GM23338 (cell line): ENCODE measurements at regions not wholly inside any gene's neighbourhood (a gene's known extent, or its start where the extent isn't known, plus 50 kb on each side); places are given as distances from the start of the nearest gene placed in this dataset.

ENCODE experiments used
- ATAC-seq: fragments of 200-7000 bp; cut with Tn5 transposase; 3 replicates; pipeline ENCODE4 v1.9.1; 2020
- DNase-seq: peaks from one replicate; pipeline ENCODE4 v3.0.0-alpha.2; 2015; ENCODE audit warnings: low spot score
- H2AFZ ChIP-seq: fragments of 200-600 bp; sonication (generic); 2 replicates; pipeline ENCODE4 v1.8.0; 2016; ENCODE audit warnings: antibody characterized with exemption, mild to moderate bottlenecking, moderate library complexity
- H3F3A ChIP-seq: fragments of 200-600 bp; sonication (generic); replicated peaks from 2 replicates; pipeline ENCODE4 v1.8.0; 2017; ENCODE audit warnings: antibody characterized with exemption, mixed run types, low read depth
- H3K27ac ChIP-seq: fragments of 200-600 bp; sonication (generic); 2 replicates; pipeline ENCODE4 v1.6.1; 2016; ENCODE audit warnings: low read depth
- H3K27me3 ChIP-seq: fragments of 200-600 bp; sonication (generic); 2 replicates; pipeline ENCODE4 v1.8.0; 2016; ENCODE audit warnings: mild to moderate bottlenecking, mixed run types, moderate library complexity; ENCODE audit not compliant: insufficient read depth
- H3K36me3 ChIP-seq: fragments of 200-600 bp; sonication (generic); 2 replicates; pipeline ENCODE4 v1.8.0; 2016; ENCODE audit warnings: mild to moderate bottlenecking; ENCODE audit not compliant: insufficient read depth
- H3K4me1 ChIP-seq: fragments of 200-600 bp; sonication (generic); 2 replicates; pipeline ENCODE4 v1.8.0; 2016; ENCODE audit warnings: mild to moderate bottlenecking, moderate library complexity; ENCODE audit not compliant: insufficient read depth
- H3K4me2 ChIP-seq: fragments of 200-600 bp; sonication (generic); 2 replicates; pipeline ENCODE4 v1.7.1; 2017; ENCODE audit warnings: mixed run types
- H3K4me3 ChIP-seq: fragments of 200-600 bp; sonication (generic); 2 replicates; pipeline ENCODE4 v1.6.1; 2016; ENCODE audit warnings: mixed run types
- H3K79me2 ChIP-seq: fragments of 200-600 bp; sonication (generic); replicated peaks from 2 replicates; pipeline ENCODE4 v1.8.0; 2017; ENCODE audit warnings: mild to moderate bottlenecking; ENCODE audit not compliant: insufficient read depth
- H3K9me2 ChIP-seq: fragments of 200-600 bp; sonication (generic); 2 replicates; pipeline ENCODE4 v1.8.0; 2017; ENCODE audit not compliant: insufficient read depth
- H4K20me1 ChIP-seq: fragments of 200-600 bp; sonication (generic); replicated peaks from 2 replicates; pipeline ENCODE4 v1.8.0; 2017; ENCODE audit warnings: mild to moderate bottlenecking; ENCODE audit not compliant: insufficient read depth
- H3K27ac Mint-ChIP-seq: 2 replicates; pipeline ENCODE4 v1.8.0; 2020; ENCODE audit warnings: inconsistent platforms, mild to moderate bottlenecking, moderate library complexity, mixed read lengths
- H3K27me3 Mint-ChIP-seq: 3 replicates; pipeline ENCODE4 v1.8.0; 2022; ENCODE audit warnings: low read depth, mild to moderate bottlenecking, moderate library complexity, mixed read lengths, inconsistent platforms; ENCODE audit not compliant: insufficient read depth, poor library complexity
- H3K36me3 Mint-ChIP-seq: 3 replicates; pipeline ENCODE4 v1.8.0; 2021; ENCODE audit warnings: low read depth, mild to moderate bottlenecking, inconsistent platforms, moderate library complexity, mixed read lengths
- H3K4me1 Mint-ChIP-seq: 3 replicates; pipeline ENCODE4 v1.8.0; 2020; ENCODE audit warnings: mild to moderate bottlenecking, inconsistent platforms, mixed read lengths
- H3K4me3 Mint-ChIP-seq: 3 replicates; pipeline ENCODE4 v1.8.0; 2021; ENCODE audit warnings: moderate library complexity, mild to moderate bottlenecking, inconsistent platforms, mixed read lengths
- H3K9me3 Mint-ChIP-seq: 3 replicates; pipeline ENCODE4 v1.8.0; 2020; ENCODE audit warnings: moderate library complexity, mild to moderate bottlenecking, inconsistent platforms, mixed read lengths
- CREB1 ChIP-seq: fragments of 250-450 bp; sonication (Bioruptor Pico); IDR thresholded peaks from 2 replicates; pipeline ENCODE4 v1.5.0; 2020; ENCODE audit warnings: low read depth, mild to moderate bottlenecking, moderate library complexity
- CTCF ChIP-seq, 2 experiments: fragments of 200-600 bp in 1 of 2; sonication (generic) in 1 of 2; conservative IDR thresholded peaks; 2 replicates each; pipeline versions ENCODE4 v1.5.1 to v1.6.1; 2016 to 2017; ENCODE audit warnings: antibody characterized with exemption in 2 of 2, low read depth in 2 of 2, mild to moderate bottlenecking in 2 of 2, moderate library complexity in 1 of 2
- ETS1 ChIP-seq: IDR thresholded peaks from 2 replicates; pipeline ENCODE4 v1.6.1; 2016; ENCODE audit warnings: antibody characterized with exemption
- EZH2 ChIP-seq: fragments of 200-600 bp; sonication (generic); IDR thresholded peaks from one replicate; pipeline ENCODE4 v1.8.0; 2017; ENCODE audit warnings: antibody characterized with exemption, mild to moderate bottlenecking, low read depth; ENCODE audit not compliant: unreplicated experiment
- EZH2phosphoT487 ChIP-seq: fragments of 200-600 bp; sonication (generic); IDR thresholded peaks from one replicate; pipeline ENCODE4 v1.8.1; 2018; ENCODE audit warnings: antibody characterized with exemption; ENCODE audit not compliant: unreplicated experiment
- JUNB ChIP-seq: IDR thresholded peaks from one replicate; pipeline ENCODE4 v1.6.1; 2016; ENCODE audit warnings: antibody characterized with exemption; ENCODE audit not compliant: unreplicated experiment
- NANOG ChIP-seq: IDR thresholded peaks from 2 replicates; pipeline ENCODE4 v1.6.1; 2016; ENCODE audit warnings: antibody characterized with exemption, borderline replicate concordance
- POLR2AphosphoS5 ChIP-seq: IDR thresholded peaks from 2 replicates; pipeline ENCODE4 v1.6.1; 2016; ENCODE audit warnings: antibody characterized with exemption, low read depth
- REST ChIP-seq: IDR thresholded peaks from one replicate; pipeline ENCODE4 v1.6.1; 2018; ENCODE audit warnings: antibody characterized with exemption; ENCODE audit not compliant: unreplicated experiment
- STAT1 ChIP-seq: IDR thresholded peaks from one replicate; pipeline ENCODE4 v1.6.1; 2016; ENCODE audit warnings: antibody characterized with exemption; ENCODE audit not compliant: unreplicated experiment
- ZNF114 ChIP-seq: fragments of 250-450 bp; sonication (Bioruptor Pico); IDR thresholded peaks from 2 replicates; pipeline ENCODE4 v1.5.0; 2020; ENCODE audit warnings: mild to moderate bottlenecking, moderate library complexity
- ZNF331 ChIP-seq: fragments of 250-450 bp; sonication (Bioruptor Pico); IDR thresholded peaks from 2 replicates; pipeline ENCODE4 v1.5.0; 2020; ENCODE audit warnings: low read depth, mild to moderate bottlenecking, moderate library complexity
- ZNF462 ChIP-seq: fragments of 250-450 bp; sonication (Bioruptor Pico); IDR thresholded peaks from 2 replicates; pipeline ENCODE4 v1.5.0; 2020; ENCODE audit warnings: mild to moderate bottlenecking, moderate library complexity

GRCh38 chr1:199936441-199936840 is 91.1 kb upstream of the NR5A2 start:
- no peaks in the 10 kb centered on the region for H3F3A ChIP-seq
- TF ChIP-seq ETS1: no peak
- no peak for TF ChIP-seq ZNF462 (CRISPR knock-in tag)
- TF ChIP-seq NANOG: no peak
- no peak for TF ChIP-seq CREB1 (CRISPR knock-in tag)
- TF ChIP-seq CTCF (conservative IDR thresholded peaks at IDR 0.05; ENCODE audit: low read depth in 2 of 2): no peak
- no peak for TF ChIP-seq JUNB
- TF ChIP-seq STAT1: no peak
- TF ChIP-seq EZH2: no peak
- no peak for TF ChIP-seq EZH2phosphoT487
- TF ChIP-seq POLR2AphosphoS5: no peak
- TF ChIP-seq REST: no peak
- TF ChIP-seq ZNF331 (CRISPR knock-in tag): no peak
- no peak for TF ChIP-seq ZNF114 (CRISPR knock-in tag)
- no peak overlapping the region for H3K27ac Mint-ChIP-seq
- no peaks in the 10 kb centered on the region for H4K20me1 ChIP-seq
- H2AFZ ChIP-seq: no peak overlapping the region
- H3K9me3 Mint-ChIP-seq: no peaks in the 10 kb centered on the region
- no peaks in the 10 kb centered on the region for H3K4me1 ChIP-seq
- H3K4me3 ChIP-seq: no peak overlapping the region
- H3K27ac ChIP-seq: no peak overlapping the region
- peaks cover 2% of the 10 kb centered on the region; the same call in 2 of the 3 replicates for H3K4me1 Mint-ChIP-seq
- no peaks in the 10 kb centered on the region for H3K36me3 ChIP-seq
- H3K9me2 ChIP-seq: no peaks in the 10 kb centered on the region
- no peak for DNase-seq
- no peak overlapping the region for H3K4me3 Mint-ChIP-seq
- no peaks in the 10 kb centered on the region for H3K79me2 ChIP-seq
- no peaks in the 10 kb centered on the region for H3K27me3 Mint-ChIP-seq
- H3K36me3 Mint-ChIP-seq: no peaks in the 10 kb centered on the region
- no peaks in the 10 kb centered on the region for H3K27me3 ChIP-seq
- H3K4me2 ChIP-seq: no peak overlapping the region
- no peak for ATAC-seq
